H1 (cell line): ENCODE measurements at regions not wholly inside any gene's neighbourhood (a gene's known extent, or its start where the extent isn't known, plus 50 kb on each side); places are given as distances from the start of the nearest gene placed in this dataset.

Experiments used
- CTCF ChIA-PET: fragments of 300-600 bp; sonication (Branson Sonifier 250); formaldehyde crosslinking; loops from one replicate; lab custom pipeline; 2021; ENCODE audit not compliant: partially characterized antibody; lab: Charles Lee
- POLR2A ChIA-PET: fragments of 300-600 bp; sonication (Branson Sonifier 250); formaldehyde crosslinking; loops from one replicate; lab custom pipeline; 2021; ENCODE audit warnings: inconsistent platforms; ENCODE audit not compliant: partially characterized antibody; lab: Charles Lee
- DNase-seq, 2 experiments: peaks; one replicate each; pipeline versions ENCODE4 v3.0.0 to v3.0.0-alpha.2; 2010 to 2022; ENCODE audit warnings: low spot score in 2 of 2, low read depth in 1 of 2, mixed read lengths in 1 of 2
- FAIRE-seq: peaks from 2 replicates; lab custom pipeline; 2011; peaks lifted over from hg19 to GRCh38; lab: Jason Lieb, UNC
- H2AFZ ChIP-seq: 2 replicates; pipeline ENCODE4 v1.8.1; 2012; ENCODE audit warnings: low read length, inconsistent platforms
- H2AK5ac ChIP-seq: 2 replicates; pipeline ENCODE4 v1.6.1; 2013; ENCODE audit warnings: low read depth, low read length
- H2BK120ac ChIP-seq: replicated peaks from 2 replicates; pipeline ENCODE3; 2013; ENCODE audit warnings: low read depth, low read length, inconsistent platforms
- H2BK12ac ChIP-seq: 2 replicates; pipeline ENCODE4 v1.6.1; 2013; ENCODE audit warnings: low read depth, low read length
- H2BK15ac ChIP-seq: 2 replicates; pipeline ENCODE4 v1.6.1; 2013; ENCODE audit warnings: low read length
- H2BK20ac ChIP-seq: 2 replicates; pipeline ENCODE4 v1.6.1; 2013; ENCODE audit warnings: low read length
- H2BK5ac ChIP-seq: 2 replicates; pipeline ENCODE4 v1.6.1; 2013; ENCODE audit warnings: low read depth, low read length
- H3K14ac ChIP-seq: 2 replicates; pipeline ENCODE4 v1.6.1; 2013; ENCODE audit warnings: inconsistent platforms; ENCODE audit not compliant: insufficient read length
- H3K18ac ChIP-seq: 2 replicates; pipeline ENCODE4 v1.6.1; 2013; ENCODE audit warnings: low read length; ENCODE audit errors: extremely low read depth
- H3K23ac ChIP-seq: 2 replicates; pipeline ENCODE4 v1.6.1; 2013; ENCODE audit warnings: inconsistent platforms; ENCODE audit not compliant: insufficient read length
- H3K23me2 ChIP-seq: 2 replicates; pipeline ENCODE4 v1.6.1; 2013; ENCODE audit warnings: low read depth, low read length
- H3K27ac ChIP-seq: 2 replicates; pipeline ENCODE4 v1.6.1; 2011; ENCODE audit warnings: low read depth, low read length, inconsistent platforms
- H3K27me3 ChIP-seq, 4 experiments: replicated peaks in 1 of 4; 1 replicate in 1 of 4; 2 replicates in 3 of 4; pipeline versions ENCODE4 v1.6.1 to v1.8.1; 2011 to 2013; ENCODE audit warnings: low read length in 3 of 4, mild to moderate bottlenecking in 3 of 4, inconsistent platforms in 2 of 4, mixed read lengths in 2 of 4, moderate library complexity in 1 of 4; ENCODE audit not compliant: control insufficient read depth in 3 of 4, insufficient read depth in 3 of 4; ENCODE audit errors: extremely low read depth in 1 of 4
- H3K36me3 ChIP-seq, 4 experiments: 2 replicates each; pipeline versions ENCODE4 v1.6.1 to v1.8.1; 2011 to 2013; ENCODE audit warnings: mild to moderate bottlenecking in 4 of 4, low read length in 3 of 4, moderate library complexity in 2 of 4, control low read depth in 1 of 4, inconsistent platforms in 1 of 4; ENCODE audit not compliant: insufficient read depth in 4 of 4, control insufficient read depth in 2 of 4
- H3K4ac ChIP-seq: replicated peaks from 2 replicates; pipeline ENCODE3; 2013; ENCODE audit warnings: low read length, low read depth, mixed read lengths, inconsistent platforms; ENCODE audit not compliant: insufficient read length
- H3K4me1 ChIP-seq, 4 experiments: replicated peaks in 1 of 4; 1 replicate in 1 of 4; 2 replicates in 3 of 4; pipeline versions ENCODE4 v1.6.1 to v1.8.1; 2011 to 2013; ENCODE audit warnings: low read length in 3 of 4, inconsistent platforms in 2 of 4, mixed read lengths in 1 of 4; ENCODE audit not compliant: insufficient read depth in 4 of 4, control insufficient read depth in 3 of 4
- H3K4me2 ChIP-seq, 2 experiments: 2 replicates each; pipeline versions ENCODE4 v1.6.1 to v1.8.1; 2011 to 2013; ENCODE audit warnings: low read depth in 2 of 2, low read length in 2 of 2, control low read depth in 1 of 2, inconsistent platforms in 1 of 2, mild to moderate bottlenecking in 1 of 2; ENCODE audit not compliant: insufficient read depth in 1 of 2
- H3K4me3 ChIP-seq, 4 experiments: fragments of 200-600, 300-600 bp in 1 of 4; sonication (generic), shearing (Covaris generic), sonication (Bioruptor Twin) in 1 of 4; 2 replicates each; pipeline versions ENCODE4 v1.5.1 to v1.8.1; 2011 to 2016; ENCODE audit warnings: low read length in 4 of 4, low read depth in 3 of 4, control low read depth in 2 of 4, inconsistent platforms in 2 of 4, mild to moderate bottlenecking in 2 of 4, mixed read lengths in 1 of 4, moderate library complexity in 1 of 4; ENCODE audit not compliant: insufficient read depth in 2 of 4; ENCODE audit errors: extremely low read depth in 1 of 4
- H3K56ac ChIP-seq: replicated peaks from 2 replicates; pipeline ENCODE3; 2013; ENCODE audit warnings: low read depth, mild to moderate bottlenecking, mixed read lengths, low read length, inconsistent platforms; ENCODE audit not compliant: insufficient read length
- H3K79me1 ChIP-seq: 2 replicates; pipeline ENCODE4 v1.6.1; 2013; ENCODE audit warnings: low read depth, low read length, control low read depth
- H3K79me2 ChIP-seq, 2 experiments: 2 replicates each; pipeline versions ENCODE4 v1.6.1 to v1.8.1; 2012 to 2013; ENCODE audit warnings: low read length in 2 of 2, mild to moderate bottlenecking in 2 of 2, inconsistent platforms in 1 of 2; ENCODE audit not compliant: insufficient read depth in 2 of 2, control insufficient read depth in 1 of 2
- H3K9ac ChIP-seq, 4 experiments: replicated peaks in 1 of 4; 1 replicate in 1 of 4; 2 replicates in 3 of 4; pipeline versions ENCODE4 v1.6.1 to v1.8.1; 2011 to 2013; ENCODE audit warnings: low read depth in 3 of 4, low read length in 3 of 4, control low read depth in 2 of 4, mild to moderate bottlenecking in 2 of 4, moderate library complexity in 2 of 4, inconsistent platforms in 1 of 4; ENCODE audit errors: extremely low read depth in 1 of 4
- H3K9me3 ChIP-seq, 2 experiments: 2 replicates each; pipeline versions ENCODE4 v1.6.1 to v1.8.1; 2012 to 2013; ENCODE audit warnings: mild to moderate bottlenecking in 2 of 2, moderate library complexity in 2 of 2, control low read depth in 1 of 2, inconsistent platforms in 1 of 2, low read depth in 1 of 2, low read length in 1 of 2, mixed read lengths in 1 of 2; ENCODE audit not compliant: insufficient read depth in 2 of 2
- H4K20me1 ChIP-seq, 2 experiments: replicated peaks in 1 of 2; 2 replicates each; pipeline versions ENCODE3 to v1.8.1; 2011 to 2013; ENCODE audit warnings: inconsistent platforms in 2 of 2, low read length in 2 of 2, mild to moderate bottlenecking in 1 of 2; ENCODE audit not compliant: insufficient read depth in 2 of 2, control insufficient read depth in 1 of 2
- H4K5ac ChIP-seq: 2 replicates; pipeline ENCODE4 v1.6.1; 2013; ENCODE audit warnings: low read length, low read depth, mixed read lengths, inconsistent platforms; ENCODE audit not compliant: insufficient read length
- H4K8ac ChIP-seq: 2 replicates; pipeline ENCODE4 v1.8.0; 2013; ENCODE audit warnings: mild to moderate bottlenecking, moderate library complexity, low read length, inconsistent platforms; ENCODE audit not compliant: insufficient read depth; ENCODE audit errors: extremely low read depth
- H4K91ac ChIP-seq: replicated peaks from 2 replicates; pipeline ENCODE3; 2013; ENCODE audit warnings: low read length, mixed read lengths, inconsistent platforms; ENCODE audit not compliant: insufficient read length
- MAFK ChIP-seq: IDR thresholded peaks from 2 replicates; pipeline ENCODE4 v1.6.1; 2012; ENCODE audit warnings: low read depth, mild to moderate bottlenecking, improper control_type of control experiment, low read length
- RFX5 ChIP-seq: IDR thresholded peaks from 2 replicates; pipeline ENCODE4 v1.6.1; 2011; ENCODE audit warnings: low read depth, low read length, improper control_type of control experiment, borderline replicate concordance
- whole genome bisulfite sequencing, 2 experiments: shearing (Covaris generic) in 1 of 2; methylation state at CpG; one replicate each; pipeline versions ENCODE4 v1.1.6 to v1.1.7; 2013 to 2015; ENCODE audit warnings: low lambda C conversion rate in 2 of 2, mixed read lengths in 2 of 2, inconsistent platforms in 1 of 2, low coverage in 1 of 2, missing lambda C conversion rate in 1 of 2; ENCODE audit not compliant: insufficient replicate concordance in 2 of 2, insufficient coverage in 1 of 2, insufficient read length in 1 of 2; ENCODE audit errors: extremely low coverage in 1 of 2, missing lambda C conversion rate in 1 of 2; 5-methylcytosine and 5-hydroxymethylcytosine counted together
- TF ChIP-seq, protein P1 (sequence below): IDR thresholded peaks from 2 replicates; pipeline ENCODE4 v1.6.1; 2012; ENCODE audit warnings: low read length, inconsistent platforms

DNA sequence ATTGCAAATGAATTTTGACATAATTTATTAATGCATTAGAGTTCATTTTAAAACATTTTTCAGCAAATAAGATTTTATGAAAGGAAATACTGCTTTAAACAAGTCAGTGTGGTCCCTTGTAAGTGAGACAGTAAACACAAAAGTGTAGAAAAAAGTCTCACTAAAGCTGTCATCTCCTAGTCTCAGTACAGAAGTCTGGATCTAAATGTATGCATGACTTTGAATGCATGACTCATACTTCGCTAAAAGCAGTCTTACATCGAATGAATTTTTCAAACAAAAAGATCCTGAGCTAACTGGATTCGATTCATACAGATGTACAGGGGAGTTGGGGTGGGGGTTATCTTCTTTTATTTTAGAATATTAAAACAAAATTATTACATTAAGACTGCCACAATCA lies 207.4 kb upstream of the VCX start:
- WGBS, 2 experiments, result 84% methylated on average over 3 of the region's 3 CpGs; no CpG with 5 or more reads in 1 of the 2 experiments
- Histone ChIP-seq H2BK15ac (no peak overlapping the region), H3K4me1 (no peaks in the 10 kb centered on the region), H3K23me2 (no peaks in the 10 kb centered on the region), H3K18ac (no peak overlapping the region), H3K79me2 (no peaks in the 10 kb centered on the region), H2BK20ac (no peak overlapping the region), H3K14ac (no peak overlapping the region), H2AFZ (no peak overlapping the region), H4K20me1 (no peaks in the 10 kb centered on the region), H2AK5ac (no peak overlapping the region), H3K56ac (no peak overlapping the region), H3K36me3 (no peaks in the 10 kb centered on the region), H3K9ac (no peak overlapping the region), H4K5ac (no peak overlapping the region), H4K91ac (no peak overlapping the region), H3K79me1 (no peaks in the 10 kb centered on the region), H2BK120ac (no peak overlapping the region), H3K27me3 (no peaks in the 10 kb centered on the region), H3K23ac (no peak overlapping the region), H3K4ac (no peak overlapping the region), H3K9me3 (no peaks in the 10 kb centered on the region), H2BK12ac (no peak overlapping the region), H3K4me3 (no peak overlapping the region), H2BK5ac (no peak overlapping the region), H4K8ac (no peak overlapping the region), H3K4me2 (no peak overlapping the region), H3K27ac (no peak overlapping the region)
- CTCF ChIA-PET, result interaction anchor here (1.1 to 1.8 kb wide), 2 partner anchors 12 to 16 kb away, joined by 3 to 4 read pairs; no protein-coding TSS in a partner anchor
- no peak for DNase-seq
- FAIRE-seq, result no peak
- POLR2A ChIA-PET, result no interaction called here
- TF ChIP-seq, protein P1, sequence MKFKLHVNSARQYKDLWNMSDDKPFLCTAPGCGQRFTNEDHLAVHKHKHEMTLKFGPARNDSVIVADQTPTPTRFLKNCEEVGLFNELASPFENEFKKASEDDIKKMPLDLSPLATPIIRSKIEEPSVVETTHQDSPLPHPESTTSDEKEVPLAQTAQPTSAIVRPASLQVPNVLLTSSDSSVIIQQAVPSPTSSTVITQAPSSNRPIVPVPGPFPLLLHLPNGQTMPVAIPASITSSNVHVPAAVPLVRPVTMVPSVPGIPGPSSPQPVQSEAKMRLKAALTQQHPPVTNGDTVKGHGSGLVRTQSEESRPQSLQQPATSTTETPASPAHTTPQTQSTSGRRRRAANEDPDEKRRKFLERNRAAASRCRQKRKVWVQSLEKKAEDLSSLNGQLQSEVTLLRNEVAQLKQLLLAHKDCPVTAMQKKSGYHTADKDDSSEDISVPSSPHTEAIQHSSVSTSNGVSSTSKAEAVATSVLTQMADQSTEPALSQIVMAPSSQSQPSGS, result no peak
- TF ChIP-seq RFX5, result no peak
- TF ChIP-seq MAFK, result no peak
